Neural progenitor cell (in vitro differentiated cells): ENCODE measurements at regions not wholly inside any gene's neighbourhood (a gene's known extent, or its start where the extent isn't known, plus 50 kb on each side); places are given as distances from the start of the nearest gene placed in this dataset.

ENCODE experiments used
- CTCF ChIP-seq: fragments of 200-600 bp; sonication (generic); IDR thresholded peaks from 2 replicates; pipeline ENCODE4 v1.5.1; 2017; ENCODE audit warnings: antibody characterized with exemption, mild to moderate bottlenecking
- EZH2 ChIP-seq: fragments of 200-600 bp; sonication (generic); IDR thresholded peaks from 2 replicates; pipeline ENCODE4 v1.6.1; 2017; ENCODE audit warnings: antibody characterized with exemption, mild to moderate bottlenecking, moderate library complexity

GRCh38 chr5:87887247-87887646 is 381.4 kb downstream of the TMEM161B start:
- TF ChIP-seq CTCF = no peak
- no peak for TF ChIP-seq EZH2
